ENCODE measurements at regions not wholly inside any gene's neighbourhood (a gene's known extent, or its start where the extent isn't known, plus 50 kb on each side); places are given as distances from the start of the nearest gene placed in this dataset.

DNA sequence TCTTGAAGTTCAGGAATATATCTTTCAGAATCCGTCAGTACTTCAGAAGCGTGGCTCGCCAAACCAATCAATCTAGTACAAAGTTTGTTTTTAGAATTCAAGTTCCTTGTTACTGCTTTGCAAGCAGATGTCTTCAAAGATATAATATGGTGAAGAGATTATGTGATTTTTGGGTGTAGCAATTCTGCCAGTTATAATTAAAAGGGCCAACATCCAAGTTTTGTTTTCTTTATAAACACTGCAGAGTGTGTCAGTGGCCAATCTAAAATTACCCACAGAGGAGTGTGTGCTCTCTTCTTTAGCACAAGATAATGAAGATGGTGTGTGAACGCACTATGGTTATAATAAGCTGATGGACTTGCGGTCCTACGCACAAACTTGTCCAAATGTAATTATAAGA, 493.6 kb upstream of the MDFIC2 start (continued):
- TF ChIP-seq, protein P1, sequence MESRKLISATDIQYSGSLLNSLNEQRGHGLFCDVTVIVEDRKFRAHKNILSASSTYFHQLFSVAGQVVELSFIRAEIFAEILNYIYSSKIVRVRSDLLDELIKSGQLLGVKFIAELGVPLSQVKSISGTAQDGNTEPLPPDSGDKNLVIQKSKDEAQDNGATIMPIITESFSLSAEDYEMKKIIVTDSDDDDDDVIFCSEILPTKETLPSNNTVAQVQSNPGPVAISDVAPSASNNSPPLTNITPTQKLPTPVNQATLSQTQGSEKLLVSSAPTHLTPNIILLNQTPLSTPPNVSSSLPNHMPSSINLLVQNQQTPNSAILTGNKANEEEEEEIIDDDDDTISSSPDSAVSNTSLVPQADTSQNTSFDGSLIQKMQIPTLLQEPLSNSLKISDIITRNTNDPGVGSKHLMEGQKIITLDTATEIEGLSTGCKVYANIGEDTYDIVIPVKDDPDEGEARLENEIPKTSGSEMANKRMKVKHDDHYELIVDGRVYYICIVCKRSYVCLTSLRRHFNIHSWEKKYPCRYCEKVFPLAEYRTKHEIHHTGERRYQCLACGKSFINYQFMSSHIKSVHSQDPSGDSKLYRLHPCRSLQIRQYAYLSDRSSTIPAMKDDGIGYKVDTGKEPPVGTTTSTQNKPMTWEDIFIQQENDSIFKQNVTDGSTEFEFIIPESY (IDR thresholded peaks at IDR 0.05; ENCODE audit: extremely low read depth, insufficient replicate concordance, low read length): no peak
- no peak for TF ChIP-seq SRF (IDR thresholded peaks at IDR 0.05; ENCODE audit: low read depth)
- TF ChIP-seq, protein P2, sequence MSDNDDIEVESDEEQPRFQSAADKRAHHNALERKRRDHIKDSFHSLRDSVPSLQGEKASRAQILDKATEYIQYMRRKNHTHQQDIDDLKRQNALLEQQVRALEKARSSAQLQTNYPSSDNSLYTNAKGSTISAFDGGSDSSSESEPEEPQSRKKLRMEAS (IDR thresholded peaks at IDR 0.05): no peak
- TF ChIP-seq FOSL1 (IDR thresholded peaks at IDR 0.05; ENCODE audit: low read depth): no peak

DNA sequence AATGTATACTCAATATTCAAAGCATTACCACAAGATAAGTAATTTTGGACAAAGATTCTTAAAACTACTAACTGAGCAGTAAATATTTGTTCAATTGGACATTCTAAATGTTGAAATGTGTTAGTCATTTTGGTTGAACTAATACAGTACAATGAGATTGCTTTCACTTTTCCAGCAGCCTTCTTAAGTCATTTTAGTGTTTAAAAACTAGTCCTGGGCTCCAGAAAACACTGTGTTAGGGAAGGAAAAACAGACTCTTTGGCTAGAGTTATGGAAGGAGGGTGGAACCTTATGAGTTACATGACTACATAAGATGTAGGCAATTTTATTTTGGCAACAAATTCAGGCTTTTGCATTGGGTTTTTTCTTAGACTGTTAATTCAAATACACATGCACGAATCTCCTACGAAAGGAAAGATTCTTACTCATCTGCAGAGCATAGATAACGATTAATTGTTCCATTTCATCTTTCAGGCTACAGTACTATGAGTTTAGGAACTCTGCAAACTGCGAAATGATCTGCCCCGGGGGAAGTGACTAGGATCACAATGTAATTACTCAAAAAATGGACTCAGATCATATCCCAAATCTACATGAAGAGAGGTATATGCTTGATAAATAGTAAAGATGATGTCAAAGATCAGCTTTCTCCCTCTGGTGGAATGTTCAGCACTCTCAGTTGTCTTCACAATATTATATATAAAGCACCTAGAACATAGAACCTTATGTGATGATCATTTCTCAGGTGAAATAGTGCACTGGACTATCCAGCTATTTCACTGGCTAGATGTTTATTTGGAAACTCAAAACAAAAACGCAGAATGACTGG, 492.8 kb upstream of the MDFIC2 start:
- no peaks in the 10 kb centered on the region for H4K20me1 ChIP-seq (ENCODE audit: insufficient read depth)
- no peak overlapping the region for H3K4me2 ChIP-seq (ENCODE audit: low read length)
- ChIA-PET POLR2A (no interaction called here), RAD21 (ENCODE audit: low non-redundant PET in 1 of 2, low total read pairs in 2 of 2, uncharacterized antibody in 2 of 2, unreplicated experiment in 2 of 2) (no interaction called here), CTCF (no interaction called here)
- no peak for ATAC-seq
- H2AFZ ChIP-seq (ENCODE audit: low read depth, low read length, poor library complexity, severe bottlenecking): no peak overlapping the region
- DNase-seq (ENCODE audit: low read depth, low spot score): no peak
- intact Hi-C loops (cut with micrococcal nuclease): no loop called here
- no peak for TF ChIP-seq EZH2 (IDR thresholded peaks at IDR 0.05)
- no peak for TF ChIP-seq YY1 (IDR thresholded peaks at IDR 0.05; ENCODE audit: extremely low read depth, insufficient replicate concordance, low read depth, low read length)
- no peak for TF ChIP-seq CEBPB (IDR thresholded peaks at IDR 0.05; ENCODE audit: low read depth)
- TF ChIP-seq, protein P3, sequence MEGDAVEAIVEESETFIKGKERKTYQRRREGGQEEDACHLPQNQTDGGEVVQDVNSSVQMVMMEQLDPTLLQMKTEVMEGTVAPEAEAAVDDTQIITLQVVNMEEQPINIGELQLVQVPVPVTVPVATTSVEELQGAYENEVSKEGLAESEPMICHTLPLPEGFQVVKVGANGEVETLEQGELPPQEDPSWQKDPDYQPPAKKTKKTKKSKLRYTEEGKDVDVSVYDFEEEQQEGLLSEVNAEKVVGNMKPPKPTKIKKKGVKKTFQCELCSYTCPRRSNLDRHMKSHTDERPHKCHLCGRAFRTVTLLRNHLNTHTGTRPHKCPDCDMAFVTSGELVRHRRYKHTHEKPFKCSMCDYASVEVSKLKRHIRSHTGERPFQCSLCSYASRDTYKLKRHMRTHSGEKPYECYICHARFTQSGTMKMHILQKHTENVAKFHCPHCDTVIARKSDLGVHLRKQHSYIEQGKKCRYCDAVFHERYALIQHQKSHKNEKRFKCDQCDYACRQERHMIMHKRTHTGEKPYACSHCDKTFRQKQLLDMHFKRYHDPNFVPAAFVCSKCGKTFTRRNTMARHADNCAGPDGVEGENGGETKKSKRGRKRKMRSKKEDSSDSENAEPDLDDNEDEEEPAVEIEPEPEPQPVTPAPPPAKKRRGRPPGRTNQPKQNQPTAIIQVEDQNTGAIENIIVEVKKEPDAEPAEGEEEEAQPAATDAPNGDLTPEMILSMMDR (IDR thresholded peaks at IDR 0.05 in 2 of 3, conservative IDR thresholded peaks at IDR 0.05 in 1 of 3; ENCODE audit: borderline replicate concordance in 1 of 3, insufficient read depth in 1 of 3, low read depth in 2 of 3, low read length in 2 of 3): no peak
- TF ChIP-seq, protein P1 (IDR thresholded peaks at IDR 0.05; ENCODE audit: extremely low read depth, insufficient replicate concordance, low read length): no peak
- no peak for TF ChIP-seq ELF1 (IDR thresholded peaks at IDR 0.05; ENCODE audit: borderline replicate concordance, low read depth)
- no peak for TF ChIP-seq SP1 (IDR thresholded peaks at IDR 0.05; ENCODE audit: low read depth)
- TF ChIP-seq POLR2AphosphoS5 (IDR thresholded peaks at IDR 0.05; ENCODE audit: low read depth, low read length): no peak
- TF ChIP-seq RAD21 (IDR thresholded peaks at IDR 0.05; ENCODE audit: low read depth): no peak
- no peak for TF ChIP-seq SRF (IDR thresholded peaks at IDR 0.05; ENCODE audit: low read depth)
- no peak for TF ChIP-seq EGR1 (IDR thresholded peaks at IDR 0.05; ENCODE audit: low read depth)
- no peak for TF ChIP-seq JUND (IDR thresholded peaks at IDR 0.05)
- TF ChIP-seq, protein P2 (IDR thresholded peaks at IDR 0.05): no peak
- TF ChIP-seq POLR2A (IDR thresholded peaks at IDR 0.05; ENCODE audit: borderline replicate concordance, extremely low read depth, insufficient read depth, insufficient read length): no peak
- no peak for TF ChIP-seq CBX3 (IDR thresholded peaks at IDR 0.05; ENCODE audit: low read depth)
- no peak for TF ChIP-seq ZFX (IDR thresholded peaks at IDR 0.05)
- H3K4me3 ChIP-seq (replicated peaks in 1 of 2; ENCODE audit: low read depth in 1 of 2, low read length in 2 of 2): no peak overlapping the region
- H3K27ac ChIP-seq (ENCODE audit: low read depth, low read length): no peak overlapping the region
- H3K4me1 ChIP-seq (ENCODE audit: control insufficient read depth in 1 of 2, insufficient read depth in 2 of 2, low read length in 2 of 2): no peaks in the 10 kb centered on the region
- no peak overlapping the region for H3K9ac ChIP-seq (ENCODE audit: low read length)
- H3K9me2 ChIP-seq (ENCODE audit: insufficient read depth): no peaks in the 10 kb centered on the region
- no TSS peak for BruUV-seq (replicated peaks)
- no peaks in the 10 kb centered on the region; a peak in 1 of 4 replicates for H3K9me3 ChIP-seq (ENCODE audit: control insufficient read depth in 1 of 2, insufficient read depth in 1 of 2, low read depth in 1 of 2, low read length in 2 of 2)
- peaks cover 7% of the 10 kb centered on the region for H3K27me3 ChIP-seq (ENCODE audit: insufficient read depth, low read length)
- H3K36me3 ChIP-seq (ENCODE audit: control insufficient read depth in 1 of 2, insufficient read depth in 2 of 2, low read length in 2 of 2): no peaks in the 10 kb centered on the region
- no peaks in the 10 kb centered on the region for H3K79me2 ChIP-seq (ENCODE audit: insufficient read depth, low read length)
